GM18519 (cell line): ENCODE measurements at regions not wholly inside any gene's neighbourhood (a gene's known extent, or its start where the extent isn't known, plus 50 kb on each side); places are given as distances from the start of the nearest gene placed in this dataset.

ENCODE experiments used
- ATAC-seq: cut with Tn5 transposase; IDR thresholded peaks from one replicate; pipeline ENCODE4 v1.9.1; 2021; ENCODE audit warnings: mild to moderate bottlenecking, moderate library complexity; ENCODE audit not compliant: unreplicated experiment, low FRiP score

DNA sequence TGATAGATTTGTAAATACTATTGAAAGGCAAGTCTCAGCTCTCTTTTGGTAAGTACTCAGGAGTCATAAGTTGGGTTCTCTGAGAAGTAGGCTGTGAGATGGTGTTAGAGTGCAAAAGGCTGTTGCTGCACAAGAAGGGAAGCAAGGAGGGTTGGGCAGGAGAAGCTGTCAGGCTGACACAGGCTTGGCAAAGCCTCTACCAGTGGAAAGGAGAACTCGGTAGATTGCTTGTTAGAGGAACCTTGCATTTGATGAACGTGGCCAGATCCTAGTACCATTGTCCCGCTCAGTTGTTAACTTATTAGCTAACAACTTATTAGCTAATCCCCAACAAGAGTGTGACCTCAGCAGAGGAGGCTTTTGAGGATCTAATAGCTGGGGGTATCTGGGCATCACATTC, 449.3 kb upstream of the BOD1L1 start:
- no peak for ATAC-seq

DNA sequence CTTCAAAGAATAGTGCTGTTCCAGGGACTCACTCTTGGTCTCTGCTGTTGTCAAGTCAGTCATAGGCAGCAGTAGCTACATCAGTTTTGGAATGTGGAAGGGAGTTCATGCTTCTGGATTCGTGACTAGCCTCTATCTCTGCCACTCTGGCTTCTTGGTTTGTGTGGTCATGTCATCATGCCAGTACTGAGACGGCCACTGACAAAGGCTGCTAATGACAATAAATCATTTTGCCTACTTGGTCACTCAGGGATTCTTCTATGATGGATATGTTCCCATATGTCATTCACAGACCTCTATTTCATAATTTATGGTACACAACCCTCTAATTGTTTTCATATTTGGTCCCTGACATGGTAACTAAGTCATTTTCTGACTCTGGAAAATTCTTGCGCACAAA, 450.8 kb upstream of the BOD1L1 start:
- ATAC-seq: no peak

- ATAC-seq: no peak
Measured at GRCh38 chr4:14079601-14080000, 452.1 kb upstream of the BOD1L1 start.

DNA sequence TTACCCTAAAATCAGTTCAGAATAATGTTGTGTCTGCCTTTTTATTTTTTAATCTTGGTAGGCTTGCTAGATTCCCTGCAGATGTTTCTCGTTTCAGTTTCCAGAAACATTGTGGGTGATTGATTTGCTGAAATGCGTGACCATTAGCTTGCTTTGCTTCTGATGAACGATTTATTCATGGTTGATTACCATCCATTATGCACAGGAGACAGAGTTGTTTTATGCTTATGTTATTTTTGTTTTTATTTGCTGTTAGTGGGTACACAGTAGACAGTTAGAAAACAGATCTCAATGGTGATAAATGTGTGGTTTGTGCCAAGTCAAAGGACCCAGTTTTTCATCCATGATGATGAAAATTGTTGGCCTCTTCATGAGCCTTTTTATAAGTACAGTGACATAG, 455.6 kb upstream of the BOD1L1 start:
- ATAC-seq: no peak

DNA sequence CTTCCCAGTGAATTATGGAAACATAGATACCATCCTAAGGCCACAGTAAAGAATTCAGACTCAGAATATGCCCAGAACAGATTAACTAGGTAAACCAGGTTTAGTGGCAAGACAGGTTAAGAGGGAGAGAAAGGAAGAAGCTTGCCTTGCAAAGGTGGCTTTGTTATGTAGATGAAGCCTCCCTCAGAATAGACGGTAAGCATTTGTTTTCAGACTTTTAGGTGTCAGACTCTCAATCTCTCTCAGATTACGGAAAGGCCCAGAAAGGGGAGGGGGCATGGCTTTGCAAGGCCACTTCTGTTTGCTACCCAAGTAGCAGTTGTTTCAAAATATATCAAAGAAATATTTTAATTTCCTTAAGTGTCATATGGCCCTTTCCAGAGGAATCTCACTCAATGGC, 457.1 kb upstream of the BOD1L1 start:
- no peak for ATAC-seq

GRCh38 chr4:14087459-14087858, 459.9 kb upstream of the BOD1L1 start:
- ATAC-seq: peak; percentile 91

DNA sequence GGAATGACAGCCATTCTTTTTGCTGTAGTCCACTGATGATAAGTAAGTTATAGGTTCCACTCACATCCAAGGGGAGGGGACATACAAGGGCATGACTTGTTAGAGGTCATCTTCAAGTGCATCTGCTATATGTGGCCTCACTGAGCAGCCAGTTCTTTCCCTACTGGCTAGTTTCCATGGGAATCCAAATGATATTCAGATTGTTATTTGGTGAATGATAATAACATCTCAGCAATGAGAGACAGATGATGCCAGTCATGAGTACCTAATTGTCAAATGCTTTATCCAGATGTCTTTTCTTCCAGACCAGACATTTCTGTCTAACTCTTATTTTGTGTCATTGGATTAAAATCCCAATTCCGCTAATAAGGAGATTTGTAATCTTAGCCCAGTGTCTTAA, 460.4 kb upstream of the BOD1L1 start:
- ATAC-seq: no peak

DNA sequence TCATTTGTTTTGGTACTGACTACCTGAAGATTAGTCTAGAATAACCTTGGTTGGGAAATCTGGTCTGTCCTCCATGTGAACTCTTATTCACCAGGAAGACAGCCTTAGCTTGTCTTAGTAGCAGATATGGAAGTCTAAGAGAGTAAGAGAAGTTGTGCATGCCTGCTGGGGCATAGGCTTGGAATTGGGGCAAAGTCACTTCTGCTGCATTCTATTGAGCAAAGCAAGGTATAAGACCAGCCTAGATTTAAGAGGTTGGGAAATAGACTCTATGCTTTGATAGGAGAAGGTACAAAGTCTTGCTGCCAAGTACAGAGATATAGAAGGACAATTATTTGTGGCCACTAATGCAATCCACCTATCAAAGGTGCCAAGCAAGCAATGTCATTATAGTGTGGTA, 464.0 kb upstream of the BOD1L1 start:
- no peak for ATAC-seq

GRCh38 chr4:14091966-14092365, 464.4 kb upstream of the BOD1L1 start:
- no peak for ATAC-seq

GRCh38 chr4:14092741-14093140, 465.2 kb upstream of the BOD1L1 start:
- ATAC-seq: no peak

DNA sequence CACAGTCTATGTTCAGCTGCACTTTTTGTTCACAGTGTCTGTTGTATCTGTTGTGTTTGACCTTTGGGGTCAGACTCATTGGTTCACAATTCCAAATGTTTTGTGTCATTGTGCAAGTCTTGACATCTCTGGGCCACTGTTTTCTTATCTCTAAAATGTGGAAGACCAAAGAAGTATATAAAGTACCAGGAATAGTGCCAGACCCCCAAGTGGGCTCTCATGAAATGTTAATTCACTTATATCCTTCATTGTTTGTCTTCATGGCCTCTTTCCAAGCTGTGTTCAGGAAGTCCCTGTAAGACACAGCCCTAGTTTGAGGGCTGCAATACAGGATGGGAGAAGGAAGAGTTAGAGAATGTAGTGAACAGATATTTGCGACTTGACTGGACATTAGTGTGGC, 468.3 kb upstream of the BOD1L1 start:
- no peak for ATAC-seq

DNA sequence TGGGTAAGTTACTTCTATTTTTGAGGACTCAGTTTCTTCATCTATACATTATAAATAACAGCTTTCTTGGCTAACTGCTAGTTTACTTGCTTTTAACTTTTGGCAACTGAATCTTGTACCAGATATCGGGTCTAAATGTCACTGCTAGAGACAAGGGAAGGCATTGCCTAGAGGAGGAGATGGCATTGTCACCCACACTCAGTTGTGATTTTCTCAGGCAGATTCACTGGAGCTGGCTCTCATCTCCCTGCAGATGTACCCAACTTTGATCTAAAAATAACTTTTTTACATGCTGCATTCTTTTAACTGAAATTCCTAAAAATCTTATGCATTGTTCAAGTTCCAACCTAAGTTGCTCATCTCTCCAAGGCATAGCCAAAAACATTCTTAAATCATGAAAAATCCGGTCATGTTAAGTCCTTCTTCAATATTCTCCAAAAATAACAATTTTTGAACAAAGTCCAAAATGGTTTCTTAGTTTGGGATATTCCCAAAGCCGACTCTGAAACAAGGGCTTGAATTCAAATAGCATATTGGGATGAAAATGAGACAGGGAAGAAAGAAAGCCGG, 469.0 kb upstream of the BOD1L1 start:
- no peak for ATAC-seq

GRCh38 chr4:14100349-14100748, 472.8 kb upstream of the BOD1L1 start:
- ATAC-seq: no peak

DNA sequence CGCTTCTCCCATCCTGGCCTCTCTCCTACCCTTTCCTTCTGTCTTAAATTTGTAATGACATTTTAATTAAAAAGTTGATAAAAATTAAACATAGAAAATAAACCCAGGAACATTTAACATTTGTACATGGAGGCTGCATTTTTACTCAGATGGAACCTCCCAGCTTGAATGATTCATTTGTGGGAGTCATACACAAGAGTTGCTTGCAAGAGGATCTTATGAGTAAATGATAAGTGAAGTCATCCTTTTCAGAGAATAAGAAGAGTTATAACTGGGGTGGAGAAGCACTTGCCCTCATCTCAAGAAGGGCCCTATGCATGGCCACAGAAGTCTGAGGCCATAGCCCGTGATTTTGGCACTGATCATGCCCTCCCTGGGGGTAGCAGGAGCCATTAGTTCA, 482.9 kb upstream of the BOD1L1 start:
- ATAC-seq: no peak

DNA sequence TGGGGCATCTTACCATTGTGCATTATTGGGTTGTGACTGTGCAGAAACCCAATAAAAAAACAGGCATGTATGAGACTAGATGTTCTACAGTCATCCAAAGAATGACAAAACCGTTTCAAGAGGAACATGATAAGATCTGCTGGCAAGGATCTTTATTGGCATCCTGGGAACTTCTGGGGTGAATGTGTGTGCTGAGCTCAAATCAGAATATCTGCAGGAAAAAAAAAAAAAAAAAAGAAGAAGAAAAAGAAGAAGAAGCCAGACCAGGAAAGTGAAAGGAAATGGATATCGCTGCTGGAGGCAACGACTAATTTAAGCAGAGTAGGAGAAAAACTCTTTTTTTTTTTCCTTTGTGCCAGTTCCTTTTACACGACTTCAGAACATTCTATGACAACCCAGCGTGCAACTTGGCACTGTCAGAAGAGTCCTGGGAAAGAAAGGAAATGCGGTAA, 484.2 kb upstream of the BOD1L1 start:
- ATAC-seq: no peak

DNA sequence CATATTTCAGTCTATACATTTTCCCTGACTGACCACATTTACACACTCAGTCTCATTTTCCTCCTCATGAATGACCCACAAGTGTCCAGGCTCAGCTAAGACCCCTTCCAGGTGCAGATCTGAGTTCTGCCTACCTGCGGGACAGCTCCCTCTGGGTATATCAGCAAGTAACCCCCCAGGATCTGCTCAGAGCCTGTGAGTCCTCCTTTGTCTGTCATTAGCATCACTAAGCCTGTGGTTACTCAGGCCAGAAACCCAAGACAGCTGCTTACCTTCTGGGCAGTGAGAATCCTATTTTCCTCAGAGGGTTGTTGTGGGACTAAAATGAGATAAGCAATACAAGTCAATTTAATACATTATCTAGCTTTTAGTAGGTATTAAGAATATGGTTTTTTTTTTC, 487.6 kb upstream of the BOD1L1 start:
- ATAC-seq: no peak

DNA sequence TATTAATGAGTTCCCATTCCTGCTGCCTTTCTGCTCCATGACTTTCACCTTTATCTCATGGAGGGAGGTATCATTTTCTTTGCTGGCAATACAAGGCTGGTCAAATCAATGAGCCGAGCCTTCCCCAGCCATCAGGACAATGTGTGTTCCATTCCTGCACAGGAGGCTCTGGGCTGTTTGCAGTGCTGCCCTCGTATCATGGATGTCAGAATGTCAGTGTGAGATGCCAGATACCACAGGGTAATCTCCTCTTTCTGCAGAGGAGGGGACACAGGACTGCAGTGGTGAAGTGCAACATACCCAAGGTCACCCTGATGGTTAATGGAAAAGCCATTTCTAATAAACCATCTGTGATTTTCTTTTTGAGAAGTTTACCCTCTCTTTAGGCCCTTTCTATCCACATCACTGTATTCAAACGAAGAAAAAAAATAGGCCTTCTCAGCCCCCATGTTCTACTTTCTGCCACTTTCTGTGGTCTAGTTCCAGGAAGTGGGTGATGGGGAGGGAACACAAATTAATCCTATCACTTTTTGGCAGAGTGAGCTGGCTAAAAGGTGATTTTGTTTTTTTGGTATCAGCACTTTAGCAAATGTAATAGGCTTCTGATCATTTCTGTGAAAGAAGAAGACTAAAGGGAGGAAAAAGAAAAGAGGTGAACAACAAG, 490.2 kb upstream of the BOD1L1 start:
- ATAC-seq: no peak

DNA sequence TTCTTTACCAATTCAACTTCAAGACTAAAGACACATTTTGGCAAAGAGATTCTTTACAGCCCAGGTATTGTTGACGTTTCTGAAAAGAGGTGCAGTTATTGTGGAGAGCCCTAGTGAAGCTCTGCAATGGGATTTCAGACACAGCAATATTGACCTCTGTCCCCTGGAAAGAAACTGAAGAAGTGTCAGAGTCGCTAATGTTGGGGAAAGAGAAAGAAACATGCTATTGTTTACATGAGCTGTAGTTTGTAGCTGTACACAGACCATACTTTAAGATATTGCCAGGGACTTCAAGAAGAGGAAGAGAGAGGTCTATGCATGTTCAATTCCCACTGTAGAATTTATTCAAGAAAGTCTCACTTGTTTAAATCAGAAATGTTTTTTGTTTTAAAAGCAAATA, 497.3 kb upstream of the BOD1L1 start:
- ATAC-seq: no peak

- ATAC-seq: peak; percentile 95
Measured at GRCh38 chr4:14125375-14126129, 498.0 kb upstream of the BOD1L1 start.

DNA sequence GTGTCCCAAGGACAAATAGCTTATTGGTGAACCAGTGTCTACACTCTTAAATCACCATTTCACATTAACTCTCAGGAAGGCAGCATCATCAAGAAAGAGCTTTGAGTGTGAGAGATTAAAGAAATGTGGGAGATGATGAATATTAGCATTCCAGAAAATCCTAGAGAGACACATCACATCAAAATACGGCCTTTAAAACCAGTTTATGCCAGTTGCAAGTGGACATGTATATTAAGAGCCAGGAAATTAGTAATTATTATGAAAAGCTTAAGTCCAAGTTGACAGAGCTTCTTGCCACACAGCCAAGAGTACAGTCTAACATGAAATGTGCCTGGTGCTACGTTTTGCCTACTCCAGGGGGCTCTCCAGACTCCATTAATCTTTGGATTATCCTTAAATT, 503.0 kb upstream of the BOD1L1 start:
- no peak for ATAC-seq

DNA sequence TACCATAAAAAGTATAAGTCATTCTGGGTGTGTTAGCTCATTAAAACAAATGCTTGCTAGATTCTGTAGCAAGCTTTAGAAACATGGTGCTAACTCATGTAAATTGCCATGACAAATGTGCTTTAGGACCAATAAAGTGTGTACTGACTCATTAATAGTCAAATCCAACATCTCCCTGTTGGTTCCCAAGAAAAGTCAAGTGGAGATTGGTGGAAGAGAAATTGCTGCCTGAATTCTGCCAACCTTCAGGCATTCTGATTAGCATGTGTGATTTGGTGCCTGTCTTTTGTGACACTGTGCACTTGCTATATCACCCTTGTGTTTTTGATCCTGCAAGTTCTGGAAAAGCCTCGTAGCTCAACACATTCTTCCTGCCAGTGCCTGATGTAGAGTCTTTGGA, 503.8 kb upstream of the BOD1L1 start:
- ATAC-seq: no peak

DNA sequence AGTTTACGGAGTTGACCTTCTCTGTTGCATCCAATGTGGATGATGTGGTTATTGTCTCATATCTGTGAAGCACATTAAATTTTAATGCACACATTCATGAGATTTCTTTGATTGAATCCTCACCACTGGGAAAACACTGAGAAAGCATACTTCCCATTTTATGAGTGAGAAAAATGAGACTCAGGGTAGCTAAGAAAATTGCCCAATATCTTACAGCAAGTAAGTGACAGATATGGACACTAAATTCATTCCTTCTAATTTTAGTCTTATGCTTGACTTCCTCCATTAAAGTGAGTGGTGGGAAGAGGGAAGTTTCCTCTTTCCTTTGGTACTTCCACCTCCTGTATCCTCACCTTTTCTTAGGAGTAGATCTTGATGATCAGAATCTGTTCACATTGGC, 504.8 kb upstream of the BOD1L1 start:
- ATAC-seq: no peak
